ENCODE measurements at regions not wholly inside any gene's neighbourhood (a gene's known extent, or its start where the extent isn't known, plus 50 kb on each side); places are given as distances from the start of the nearest gene placed in this dataset.

GRCh38 chr13:47168066-47168465 lies 271.2 kb upstream of the HTR2A start:
- Mint-ChIP-seq H3K36me3 (no peaks in the 10 kb centered on the region), H3K27me3 (no peaks in the 10 kb centered on the region), H3K4me3 (no peak overlapping the region), H3K4me1 (no peaks in the 10 kb centered on the region), H3K9me3 (ENCODE audit: low read depth) (no peaks in the 10 kb centered on the region), H3K27ac (no peak overlapping the region)
- CTCF ChIA-PET: no interaction called here
- no peak for ATAC-seq
- no peak for DNase-seq

DNA sequence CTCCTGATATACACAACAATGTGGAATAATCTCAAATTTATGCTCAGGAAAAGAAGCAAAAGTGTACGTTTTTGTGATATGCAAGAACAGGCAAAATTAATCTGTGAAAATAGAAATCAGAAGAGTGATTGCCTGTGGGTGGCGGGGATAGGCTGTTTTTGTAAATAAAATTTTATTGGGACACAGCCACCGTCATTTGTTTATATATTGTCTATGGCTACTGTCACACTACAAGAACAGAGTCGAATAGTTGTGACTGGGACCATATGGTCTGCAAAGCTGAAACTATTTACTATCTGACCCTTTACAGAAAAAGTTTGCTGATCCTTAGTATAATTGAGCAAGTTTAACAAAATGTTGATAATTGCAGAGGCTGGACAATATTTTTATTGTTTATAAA lies 269.5 kb upstream of the HTR2A start:
- Mint-ChIP-seq H3K27ac (no peak overlapping the region), H3K36me3 (no peaks in the 10 kb centered on the region), H3K4me1 (no peaks in the 10 kb centered on the region), H3K4me3 (no peak overlapping the region), H3K27me3 (no peaks in the 10 kb centered on the region), H3K9me3 (ENCODE audit: low read depth) (no peaks in the 10 kb centered on the region)
- CTCF ChIA-PET: no interaction called here
- ATAC-seq: no peak
- DNase-seq: no peak

DNA sequence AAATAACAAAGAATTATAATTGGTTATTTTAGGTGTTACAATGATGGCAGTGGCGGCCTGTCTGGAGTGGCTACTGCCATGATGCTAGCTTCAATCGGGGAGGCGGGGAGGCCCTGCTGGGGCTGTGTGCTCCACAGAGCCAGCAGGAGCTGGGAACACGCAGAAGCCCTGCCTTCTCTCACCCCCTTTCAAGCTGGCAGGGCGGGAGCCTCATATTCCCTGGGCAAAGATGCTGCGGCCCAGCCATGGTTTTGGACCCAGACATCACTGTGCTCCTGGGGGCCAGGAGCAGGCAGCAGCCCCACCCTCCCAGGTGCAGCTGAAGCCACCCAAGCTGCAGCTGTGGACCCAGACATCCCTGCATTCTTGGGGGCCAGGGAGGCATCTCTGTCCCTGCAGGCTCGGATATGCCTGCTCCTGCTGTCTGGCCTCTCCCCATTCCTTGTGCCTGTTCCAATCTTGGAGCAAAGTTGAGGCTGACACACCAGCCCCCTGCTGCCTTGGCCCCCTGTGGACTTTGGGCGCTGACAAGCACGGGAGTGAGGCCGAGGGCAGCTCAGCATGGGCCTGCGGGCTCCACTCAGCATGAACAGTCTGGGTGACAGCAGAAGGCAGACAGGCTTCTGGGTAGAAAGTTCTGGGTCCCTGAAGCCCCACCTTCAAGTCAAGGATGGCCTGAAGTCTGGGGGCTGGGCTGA lies 263.1 kb upstream of the HTR2A start:
- Mint-ChIP-seq H3K27ac (no peak overlapping the region), H3K9me3 (ENCODE audit: low read depth) (peaks cover 6% of the 10 kb centered on the region), H3K4me1 (no peaks in the 10 kb centered on the region), H3K4me3 (no peak overlapping the region), H3K36me3 (no peaks in the 10 kb centered on the region), H3K27me3 (no peaks in the 10 kb centered on the region)
- no peak for DNase-seq
- ATAC-seq: no peak
- CTCF ChIA-PET: no interaction called here

DNA sequence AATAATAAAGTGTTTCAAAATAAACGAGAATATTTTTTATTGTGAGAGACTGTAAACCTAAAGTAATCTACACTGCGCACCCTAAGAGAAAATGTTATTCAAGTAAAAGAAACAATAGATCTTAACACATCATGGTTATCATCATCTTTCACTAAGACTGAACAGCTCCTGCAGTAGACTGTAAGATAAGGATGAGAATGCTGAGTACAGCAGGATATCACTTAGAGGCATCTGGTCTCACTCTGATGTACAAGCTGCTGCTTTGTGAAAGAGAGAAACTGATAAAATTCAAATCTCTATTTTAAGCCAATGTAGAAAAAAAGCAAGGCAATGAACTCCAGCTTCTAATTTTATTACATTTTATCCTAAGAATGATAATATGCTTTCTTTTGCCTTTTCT lies 261.7 kb upstream of the HTR2A start:
- DNase-seq (no peak), ATAC-seq (no peak)
- Mint-ChIP-seq H3K27me3 (peaks cover 2% of the 10 kb centered on the region), H3K9me3 (ENCODE audit: low read depth) (peaks cover 6% of the 10 kb centered on the region), H3K27ac (no peak overlapping the region), H3K4me3 (no peak overlapping the region), H3K36me3 (no peaks in the 10 kb centered on the region), H3K4me1 (no peaks in the 10 kb centered on the region)
- CTCF ChIA-PET: no interaction called here

DNA sequence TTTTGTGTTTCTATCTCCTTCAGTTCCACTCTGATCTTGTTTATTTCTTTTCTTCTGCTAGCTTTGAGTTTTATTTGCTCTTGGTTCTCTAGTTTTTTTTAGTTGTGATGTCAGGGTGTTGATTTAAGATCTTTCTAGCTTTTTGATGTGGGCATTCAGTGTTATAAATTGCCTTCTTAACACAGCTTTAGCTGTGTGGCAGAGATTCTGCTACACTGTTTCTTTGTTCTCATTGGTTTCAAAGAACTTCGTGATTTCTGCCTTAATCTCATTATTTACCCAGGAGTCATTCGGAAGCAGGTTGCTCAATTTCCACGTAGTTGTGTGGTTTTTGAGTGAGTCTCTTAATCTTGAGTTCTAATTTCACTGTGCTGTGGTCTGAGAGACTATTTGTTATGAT lies 251.7 kb upstream of the HTR2A start:
- Mint-ChIP-seq H3K9me3 (ENCODE audit: low read depth) (no peaks in the 10 kb centered on the region), H3K4me3 (no peak overlapping the region), H3K27ac (no peak overlapping the region), H3K4me1 (no peaks in the 10 kb centered on the region), H3K27me3 (no peaks in the 10 kb centered on the region), H3K36me3 (no peaks in the 10 kb centered on the region)
- DNase-seq (no peak), ATAC-seq (no peak)
- CTCF ChIA-PET: no interaction called here

GRCh38 chr13:47147812-47148119 lies 250.9 kb upstream of the HTR2A start:
- CTCF ChIA-PET: no interaction called here
- no peaks in the 10 kb centered on the region for H3K27me3 Mint-ChIP-seq
- H3K4me3 Mint-ChIP-seq: no peak overlapping the region
- no peak for ATAC-seq
- no peaks in the 10 kb centered on the region for H3K9me3 Mint-ChIP-seq (ENCODE audit: low read depth)
- H3K27ac Mint-ChIP-seq: no peak overlapping the region
- DNase-seq: no peak
- no peaks in the 10 kb centered on the region for H3K36me3 Mint-ChIP-seq
- H3K4me1 Mint-ChIP-seq: no peaks in the 10 kb centered on the region

DNA sequence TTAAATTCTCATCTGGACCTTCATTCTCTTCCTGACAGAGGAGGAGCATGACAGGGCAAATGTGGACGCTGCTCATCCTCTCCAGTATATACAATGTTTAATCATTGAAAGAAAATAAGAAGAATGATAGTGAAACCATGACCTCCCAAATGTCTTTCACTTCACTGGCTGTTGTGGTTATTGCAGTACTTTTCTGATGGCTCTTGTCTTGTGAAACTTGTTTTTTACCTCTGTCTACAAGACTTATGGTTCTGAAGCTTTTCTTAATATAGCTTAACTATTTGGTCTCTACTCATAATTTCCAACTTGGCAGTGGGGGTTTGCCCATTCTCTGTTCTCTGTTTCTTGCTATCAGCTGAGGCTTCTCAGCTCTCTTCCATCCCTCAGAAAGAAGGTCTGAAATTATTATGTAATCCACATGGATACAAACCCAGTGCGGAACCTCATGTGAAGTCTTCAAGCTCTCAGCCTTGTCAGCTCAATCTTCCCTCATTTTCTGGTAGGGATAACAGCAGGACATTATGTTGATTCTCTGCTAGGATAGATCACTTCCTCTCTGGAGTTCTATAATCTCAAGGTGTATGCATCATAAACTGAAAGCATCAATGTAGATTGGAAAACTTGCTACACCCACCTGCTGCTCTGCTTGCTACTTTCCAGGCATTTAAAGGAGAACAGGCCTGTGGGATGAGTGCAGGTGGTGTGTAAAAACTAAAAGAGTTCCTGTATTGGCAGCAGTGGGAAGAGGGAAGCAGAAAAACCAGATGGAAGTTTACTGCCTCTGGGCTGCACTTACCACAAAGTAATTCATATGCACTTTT lies 250.3 kb upstream of the HTR2A start:
- CTCF ChIA-PET: no interaction called here
- Mint-ChIP-seq H3K9me3 (ENCODE audit: low read depth) (no peaks in the 10 kb centered on the region), H3K4me1 (no peaks in the 10 kb centered on the region), H3K27ac (no peak overlapping the region), H3K27me3 (no peaks in the 10 kb centered on the region), H3K4me3 (no peak overlapping the region), H3K36me3 (no peaks in the 10 kb centered on the region)
- ATAC-seq: no peak
- no peak for DNase-seq

DNA sequence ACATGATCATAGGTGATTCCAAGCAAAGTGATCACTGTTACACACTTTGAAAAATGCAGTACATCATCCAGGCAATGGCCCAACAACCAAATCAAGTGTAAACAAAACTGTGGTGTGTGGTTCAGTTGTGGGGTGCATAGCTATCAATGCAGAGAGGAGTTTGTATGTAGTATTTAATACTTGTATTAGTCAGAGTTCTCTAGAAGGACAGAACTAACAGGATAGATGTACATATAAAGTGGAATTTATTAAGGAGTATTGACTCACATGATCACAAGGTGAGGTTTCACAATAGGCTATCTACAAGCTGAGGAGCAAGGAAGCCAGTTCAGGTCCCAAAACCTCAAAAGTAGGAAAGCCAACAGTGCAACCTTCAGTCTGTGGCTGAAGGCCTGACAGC lies 249.3 kb upstream of the HTR2A start:
- Mint-ChIP-seq H3K36me3 (no peaks in the 10 kb centered on the region), H3K4me3 (no peak overlapping the region)
- no peak for ATAC-seq

GRCh38 chr13:47144782-47145181 lies 247.9 kb upstream of the HTR2A start:
- Mint-ChIP-seq H3K27ac (no peak overlapping the region), H3K27me3 (no peaks in the 10 kb centered on the region), H3K4me1 (no peaks in the 10 kb centered on the region), H3K4me3 (no peak overlapping the region), H3K9me3 (ENCODE audit: low read depth) (no peaks in the 10 kb centered on the region), H3K36me3 (no peaks in the 10 kb centered on the region)
- ATAC-seq (no peak), DNase-seq (no peak)
- CTCF ChIA-PET: no interaction called here

More for the DNA sequence above, 249.3 kb upstream of the HTR2A start:
- Mint-ChIP-seq H3K27me3 (no peaks in the 10 kb centered on the region), H3K4me1 (no peaks in the 10 kb centered on the region), H3K27ac (no peak overlapping the region), H3K9me3 (ENCODE audit: low read depth) (no peaks in the 10 kb centered on the region)
- no peak for DNase-seq
- CTCF ChIA-PET: no interaction called here

- no peaks in the 10 kb centered on the region for H3K27me3 Mint-ChIP-seq
- no peak overlapping the region for H3K27ac Mint-ChIP-seq
- CTCF ChIA-PET: no interaction called here
- H3K36me3 Mint-ChIP-seq: no peaks in the 10 kb centered on the region
- no peak overlapping the region for H3K4me3 Mint-ChIP-seq
- H3K4me1 Mint-ChIP-seq: no peaks in the 10 kb centered on the region
- DNase-seq (no peak), ATAC-seq (no peak)
- no peaks in the 10 kb centered on the region for H3K9me3 Mint-ChIP-seq (ENCODE audit: low read depth)
Measured at GRCh38 chr13:47142105-47142504, 245.3 kb upstream of the HTR2A start.

DNA sequence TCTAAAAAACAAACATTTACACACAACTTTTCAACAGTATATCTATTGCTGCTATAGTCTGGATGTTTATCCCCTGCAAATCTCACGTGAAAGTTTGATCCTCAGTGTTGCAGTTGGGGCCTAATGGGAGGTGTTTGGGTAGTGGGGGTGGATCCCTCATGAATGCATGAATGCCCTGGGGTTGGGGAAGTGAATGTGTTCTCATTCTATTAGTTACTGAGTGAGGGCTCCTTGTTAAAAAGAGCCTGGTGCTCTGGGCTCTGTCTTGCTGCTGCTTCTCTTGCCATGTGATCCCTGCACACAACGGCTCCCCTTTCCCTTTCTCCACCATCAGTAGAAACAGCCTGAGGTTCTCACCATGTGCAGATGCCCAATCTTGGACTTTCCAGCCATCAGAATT lies 242.7 kb upstream of the HTR2A start:
- Mint-ChIP-seq H3K27me3 (no peaks in the 10 kb centered on the region), H3K9me3 (ENCODE audit: low read depth) (no peaks in the 10 kb centered on the region), H3K4me1 (no peaks in the 10 kb centered on the region), H3K4me3 (no peak overlapping the region), H3K36me3 (no peaks in the 10 kb centered on the region), H3K27ac (no peak overlapping the region)
- ATAC-seq: no peak
- CTCF ChIA-PET: no interaction called here
- no peak for DNase-seq

- no peak overlapping the region for H3K4me3 Mint-ChIP-seq
- peaks cover 3% of the 10 kb centered on the region for H3K27me3 Mint-ChIP-seq
- no peaks in the 10 kb centered on the region for H3K36me3 Mint-ChIP-seq
- H3K4me1 Mint-ChIP-seq: no peaks in the 10 kb centered on the region
- no peak overlapping the region for H3K27ac Mint-ChIP-seq
- ATAC-seq: no peak
- H3K9me3 Mint-ChIP-seq (ENCODE audit: low read depth): no peaks in the 10 kb centered on the region
- no peak for DNase-seq
- CTCF ChIA-PET: no interaction called here
Measured at GRCh38 chr13:47136504-47136941, 239.7 kb upstream of the HTR2A start.

DNA sequence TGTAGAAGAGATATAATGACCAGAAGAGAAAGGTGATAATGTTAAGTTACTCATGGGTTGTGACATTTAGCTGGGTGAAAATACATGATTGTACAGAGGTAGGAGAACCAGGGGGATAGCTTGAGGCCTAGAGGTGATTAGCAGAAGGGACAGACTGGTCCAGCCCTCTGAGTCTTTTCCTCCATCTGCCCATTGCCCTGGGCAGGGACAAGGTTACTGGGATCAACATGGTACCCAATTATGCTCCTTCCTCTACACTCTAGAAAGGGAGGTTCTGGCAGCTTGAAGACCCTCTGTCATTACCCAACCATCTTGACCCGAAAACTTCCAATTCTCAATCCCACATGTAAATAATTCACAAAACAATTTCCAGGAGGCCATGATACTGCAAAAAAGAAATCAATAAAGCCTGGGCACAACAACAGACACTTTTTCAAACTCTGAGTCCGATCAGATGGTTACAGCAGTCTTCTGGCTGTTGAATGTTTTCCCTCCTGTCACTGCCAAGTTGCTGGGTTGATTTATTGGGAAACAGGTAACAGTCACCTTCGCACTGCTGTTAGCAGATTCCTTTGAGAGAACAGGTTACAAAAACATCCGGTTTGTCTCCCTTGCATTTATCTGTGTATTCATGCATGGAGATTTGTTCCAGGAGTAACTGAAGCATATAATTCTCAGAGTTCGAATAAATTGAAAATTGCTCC lies 239.1 kb upstream of the HTR2A start:
- H3K27me3 Mint-ChIP-seq: peaks cover 3% of the 10 kb centered on the region
- H3K27ac Mint-ChIP-seq: no peak overlapping the region
- DNase-seq (no peak), ATAC-seq (no peak)
- H3K9me3 Mint-ChIP-seq (ENCODE audit: low read depth): no peaks in the 10 kb centered on the region
- no peak overlapping the region for H3K4me3 Mint-ChIP-seq
- no peaks in the 10 kb centered on the region for H3K36me3 Mint-ChIP-seq
- H3K4me1 Mint-ChIP-seq: no peaks in the 10 kb centered on the region
- CTCF ChIA-PET: no interaction called here

DNA sequence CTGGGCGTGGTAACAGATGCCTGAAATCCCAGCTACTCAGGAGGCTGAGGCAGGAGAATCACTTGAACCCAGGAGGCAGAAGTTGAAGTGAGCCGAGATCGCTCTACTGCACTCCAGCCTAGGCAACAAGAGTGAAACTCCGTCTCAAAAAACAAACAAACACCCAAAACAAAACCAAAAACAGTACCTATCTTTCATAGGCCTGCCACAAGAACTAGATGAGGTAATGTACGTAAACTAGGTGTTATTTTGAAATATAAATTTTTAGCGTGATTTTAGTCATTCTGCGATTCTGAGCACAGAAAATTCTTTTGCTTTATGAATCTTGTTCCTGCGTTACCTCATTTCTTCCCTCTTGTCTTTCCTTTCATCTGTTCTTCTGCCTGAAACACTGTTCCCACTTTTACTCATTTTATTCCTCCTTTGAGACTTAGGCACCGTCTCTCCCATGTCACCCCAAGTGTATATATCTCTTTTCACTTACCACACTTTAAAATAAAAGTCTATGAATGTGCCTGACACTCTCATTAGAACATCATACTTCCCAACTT lies 238.2 kb upstream of the HTR2A start:
- ATAC-seq: no peak

More for the DNA sequence above, 238.2 kb upstream of the HTR2A start:
- Mint-ChIP-seq H3K4me1 (no peaks in the 10 kb centered on the region), H3K9me3 (ENCODE audit: low read depth) (no peaks in the 10 kb centered on the region), H3K27ac (no peak overlapping the region), H3K36me3 (no peaks in the 10 kb centered on the region), H3K27me3 (peaks cover 5% of the 10 kb centered on the region), H3K4me3 (no peak overlapping the region)
- CTCF ChIA-PET: no interaction called here
- DNase-seq: no peak

All from activated CD8-positive, alpha-beta memory T cell treated with anti-CD3 and anti-CD28 coated beads, Interleukin-2, amount 10 ng/mL, durations not matched to agents 7 days and 5 days (primary cell).